Esophagus muscularis mucosa (tissue), 4 donors: ENCODE measurements at regions not wholly inside any gene's neighbourhood (a gene's known extent, or its start where the extent isn't known, plus 50 kb on each side); places are given as distances from the start of the nearest gene placed in this dataset.
"Not testable (repeated sequence)": the region's sequence is repeated elsewhere in the genome, so short reads cannot be mapped to it uniquely, and the experiment has no call there.

Source experiments
- DNase-seq: peaks from one replicate; pipeline ENCODE4 v3.0.0-alpha.2; 2017; ENCODE audit errors: extremely low spot score
- H3K27ac ChIP-seq, 4 donors: fragments of 200-600 bp; sonication (generic); replicated peaks in 1 of 4; 1 replicate in 3 of 4; 2 replicates in 1 of 4; pipeline ENCODE4 v1.5.1; 2016 to 2019; ENCODE audit warnings: mild to moderate bottlenecking in 1 of 4
- H3K27me3 ChIP-seq, 4 donors: fragments of 200-600 bp; sonication (generic); one replicate each; pipeline versions ENCODE4 v1.5.1 to v1.6.0; 2016 to 2019
- H3K36me3 ChIP-seq, 4 donors: fragments of 200-600 bp; sonication (generic); one replicate each; pipeline ENCODE4 v1.5.1; 2016 to 2019
- H3K4me1 ChIP-seq, 4 donors: fragments of 200-600 bp; sonication (generic); one replicate each; pipeline ENCODE4 v1.5.1; 2016 to 2019
- H3K4me3 ChIP-seq, 4 donors: fragments of 200-600 bp; sonication (generic); 1 replicate in 2 of 4; 2 replicates in 2 of 4; pipeline ENCODE4 v1.5.1; 2016 to 2019; ENCODE audit warnings: mild to moderate bottlenecking in 4 of 4, moderate library complexity in 1 of 4
- H3K9me3 ChIP-seq, 4 donors: fragments of 200-600 bp; sonication (generic); 1 replicate in 3 of 4; 2 replicates in 1 of 4; pipeline ENCODE4 v1.5.1; 2016 to 2019
- CTCF ChIP-seq, 3 experiments: fragments of 200-600 bp in 2 of 3; fragments of 450-650 bp in 1 of 3; sonication (generic) in 2 of 3; IDR thresholded peaks; one replicate each; pipeline ENCODE4 v1.5.1; 2017 to 2019; ENCODE audit warnings: antibody characterized with exemption in 3 of 3, mild to moderate bottlenecking in 2 of 3, moderate library complexity in 1 of 3
- EP300 ChIP-seq: sonication (generic); formaldehyde crosslinking; IDR thresholded peaks from one replicate; pipeline ENCODE4 v1.6.1; 2017; ENCODE audit warnings: antibody characterized with exemption
- POLR2A ChIP-seq: fragments of 450-650 bp; IDR thresholded peaks from one replicate; pipeline ENCODE4 v1.6.1; 2017; ENCODE audit warnings: antibody characterized with exemption, moderate library complexity, mild to moderate bottlenecking, low read depth
- POLR2AphosphoS5 ChIP-seq, 2 donors: sonication (generic); formaldehyde crosslinking; IDR thresholded peaks; one replicate each; pipeline ENCODE4 v1.6.1; 2017; ENCODE audit warnings: antibody characterized with exemption in 2 of 2
- WGBS: methylation state at CpG from one replicate; pipeline ENCODE4 v1.1.5; 2018; 5-methylcytosine and 5-hydroxymethylcytosine counted together
- intact Hi-C: fragments of 100-400 bp; cut with DNase I; formaldehyde crosslinking; loops from one replicate; pipeline ENCODE4 v1.15.1; 2023

GRCh38 chr12:67546746-67547145, 101.8 kb upstream of the DYRK2 start:
- Histone ChIP-seq H3K27me3 (no peaks in the 10 kb centered on the region), H3K27ac (no peak overlapping the region), H3K4me3 (no peak overlapping the region), H3K4me1 (no peaks in the 10 kb centered on the region), H3K9me3 (no peaks in the 10 kb centered on the region), H3K36me3 (no peaks in the 10 kb centered on the region)
- intact Hi-C loops = no loop called here
- DNase-seq = no peak
- TF ChIP-seq CTCF (IDR thresholded peaks at IDR 0.05) (no peak), POLR2AphosphoS5 (IDR thresholded peaks at IDR 0.05) (no peak), POLR2A (no peak), EP300 (no peak)
- WGBS = 88% methylated on average over 1 of the region's 1 CpG

DNA sequence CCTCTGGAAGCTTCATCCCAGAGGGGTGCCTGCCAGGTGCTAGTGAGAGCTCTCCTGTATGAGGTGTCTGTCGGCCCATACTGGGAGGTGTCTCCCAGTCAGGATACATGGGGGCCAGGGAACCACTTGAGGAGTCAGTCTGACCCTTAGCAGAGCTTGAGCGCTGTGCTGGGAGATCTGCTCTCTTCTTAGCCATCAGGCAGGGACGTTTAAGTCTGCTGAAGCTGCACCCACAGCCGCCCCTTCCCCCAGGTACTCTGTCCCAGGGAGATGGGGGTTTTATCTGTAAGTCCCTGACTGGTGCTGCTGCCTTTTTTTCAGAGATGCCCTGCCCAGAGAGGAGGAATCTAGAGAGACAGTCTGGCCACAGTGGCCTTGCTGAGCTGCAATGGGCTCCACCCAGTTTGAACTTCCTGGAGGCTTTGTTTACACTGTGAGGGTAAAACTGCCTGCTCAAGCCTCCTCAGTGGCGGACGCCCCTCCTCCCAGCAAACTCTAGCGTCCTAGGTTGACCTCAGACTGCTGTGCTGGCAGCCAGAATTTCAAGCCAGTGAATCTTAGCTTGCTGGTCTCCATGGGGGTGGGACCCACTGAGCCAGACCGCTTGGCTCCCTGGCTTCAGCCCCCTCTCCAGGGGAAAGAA, 93.3 kb upstream of the DYRK2 start:
- DNase-seq, intact Hi-C loops, H3K9me3 ChIP-seq, H3K27me3 ChIP-seq, H3K36me3 ChIP-seq, H3K4me3 ChIP-seq, H3K27ac ChIP-seq, H3K4me1 ChIP-seq: not testable (repeated sequence)
- WGBS = 62% methylated on average over 5 of the region's 8 CpGs

GRCh38 chr12:67558775-67559174, 89.8 kb upstream of the DYRK2 start:
- peaks cover 0 to 14% (median 8%) of the 10 kb centered on the region in 4 donors for H3K9me3 ChIP-seq
- TF ChIP-seq EP300 (no peak), POLR2AphosphoS5 (IDR thresholded peaks at IDR 0.05) (no peak), POLR2A (no peak), CTCF (IDR thresholded peaks at IDR 0.05) (no peak)

DNA sequence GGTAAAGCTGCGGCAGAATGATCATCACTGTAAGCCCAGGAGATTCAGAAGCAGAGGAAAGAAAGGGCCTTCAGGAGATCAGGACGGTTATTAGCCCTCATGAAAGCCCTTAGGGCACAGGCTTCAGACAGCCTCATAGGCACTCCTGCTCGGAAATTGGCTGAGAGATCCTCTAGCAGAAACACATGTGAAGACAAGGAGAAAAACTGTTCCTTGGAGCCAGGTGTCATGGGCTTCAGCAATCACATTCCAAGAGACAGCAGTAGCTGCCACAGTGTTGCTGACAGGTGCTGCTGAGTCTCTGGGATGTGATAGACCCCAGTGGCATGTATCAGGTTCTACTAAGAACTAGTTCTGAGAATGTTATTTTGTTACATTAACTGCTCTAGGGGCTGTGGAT, 88.8 kb upstream of the DYRK2 start:
- H3K4me1 ChIP-seq = no peaks in the 10 kb centered on the region
- no peak for DNase-seq
- H3K27ac ChIP-seq = no peak overlapping the region
- peaks cover 0 to 14% (median 8%) of the 10 kb centered on the region in 4 donors for H3K9me3 ChIP-seq
- no peaks in the 10 kb centered on the region for H3K27me3 ChIP-seq
- TF ChIP-seq POLR2A = no peak
- TF ChIP-seq EP300 = no peak
- no peak for TF ChIP-seq POLR2AphosphoS5 (IDR thresholded peaks at IDR 0.05)
- no peak for TF ChIP-seq CTCF (IDR thresholded peaks at IDR 0.05)
- no peak overlapping the region for H3K4me3 ChIP-seq
- intact Hi-C loops = no loop called here
- WGBS = 94% methylated on average over 2 of the region's 3 CpGs
- H3K36me3 ChIP-seq = no peaks in the 10 kb centered on the region

More at GRCh38 chr12:67558775-67559174, 89.8 kb upstream of the DYRK2 start:
- no peak for DNase-seq
- 94% methylated on average over 3 of the region's 3 CpGs for WGBS
- no peak overlapping the region for H3K4me3 ChIP-seq
- no peaks in the 10 kb centered on the region for H3K4me1 ChIP-seq
- no peaks in the 10 kb centered on the region for H3K27me3 ChIP-seq
- intact Hi-C loops = no loop called here
- H3K27ac ChIP-seq = no peak overlapping the region
- H3K36me3 ChIP-seq = no peaks in the 10 kb centered on the region

- intact Hi-C loops = no loop called here
- peaks cover 0 to 23% (median 18%) of the 10 kb centered on the region in 4 donors for H3K9me3 ChIP-seq
- no peaks in the 10 kb centered on the region for H3K36me3 ChIP-seq
- DNase-seq = no peak
- H3K27ac ChIP-seq = no peak overlapping the region
- H3K4me1 ChIP-seq = no peaks in the 10 kb centered on the region
- TF ChIP-seq POLR2A (no peak), POLR2AphosphoS5 (IDR thresholded peaks at IDR 0.05) (no peak), CTCF (IDR thresholded peaks at IDR 0.05) (no peak), EP300 (no peak)
- 65% methylated on average over 3 of the region's 3 CpGs for WGBS
- H3K27me3 ChIP-seq = no peaks in the 10 kb centered on the region
- H3K4me3 ChIP-seq = no peak overlapping the region
Measured at GRCh38 chr12:67562513-67563287, 85.8 kb upstream of the DYRK2 start.
